ENCODE measurements at regions not wholly inside any gene's neighbourhood (a gene's known extent, or its start where the extent isn't known, plus 50 kb on each side); places are given as distances from the start of the nearest gene placed in this dataset.

- H3K27me3 ChIP-seq (ENCODE audit: control insufficient read depth in 2 of 2, insufficient read depth in 2 of 2, low read length in 2 of 2), result peaks cover 0 to 4% of the 10 kb centered on the region in 2 experiments
- BruUV-seq (replicated peaks), result no TSS peak
- no peak overlapping the region for H3K9ac ChIP-seq (replicated peaks; ENCODE audit: extremely low read depth, insufficient read depth, low read length)
- no peaks in the 10 kb centered on the region for H3K9me1 ChIP-seq (replicated peaks; ENCODE audit: control insufficient read depth, extremely low read depth, insufficient read depth, low read length)
- dilution Hi-C loops (cut with MboI; ENCODE audit: extremely low pct_ligation_motif_present, low sequenced_read_pairs) (no loop called here), intact Hi-C loops (cut with micrococcal nuclease) (no loop called here)
- CTCF ChIA-PET, result interaction anchor here (1.0 to 1.4 kb wide), 3 partner anchors 9 to 192 kb away, joined by 3 to 6 read pairs (median 3); no protein-coding TSS in a partner anchor
- H3K4me2 ChIP-seq (ENCODE audit: insufficient read depth, low read length), result no peak overlapping the region
- H3K9me3 ChIP-seq (replicated peaks; ENCODE audit: control insufficient read depth, insufficient read depth, low read length), result no peaks in the 10 kb centered on the region
- no peak overlapping the region for H3K4me3 ChIP-seq (replicated peaks in 1 of 3; ENCODE audit: insufficient read depth in 1 of 3, low read depth in 1 of 3, low read length in 3 of 3)
- DNase-seq (ENCODE audit: low read depth, low spot score) (no peak), FAIRE-seq (no peak)
- TF ChIP-seq JUN (IDR thresholded peaks at IDR 0.05; ENCODE audit: borderline replicate concordance, insufficient read depth, insufficient read length, low read depth) (no peak), POLR2A (IDR thresholded peaks at IDR 0.05; ENCODE audit: low read depth, low read length) (no peak), EZH2 (IDR thresholded peaks at IDR 0.05; ENCODE audit: borderline replicate concordance, low read depth, low read length, severe bottlenecking) (no peak), FOS (IDR thresholded peaks at IDR 0.05; ENCODE audit: borderline replicate concordance, insufficient read depth, low read length) (no peak), POLR2AphosphoS5 (IDR thresholded peaks at IDR 0.05; ENCODE audit: insufficient read depth, low read depth, low read length) (no peak), MAX (IDR thresholded peaks at IDR 0.05; ENCODE audit: insufficient read depth, insufficient read length) (no peak), MYC (IDR thresholded peaks at IDR 0.05; ENCODE audit: low read depth, low read length) (no peak)
- no peak overlapping the region for H2AFZ ChIP-seq (ENCODE audit: low read depth, low read length)
- no peaks in the 10 kb centered on the region for H4K20me1 ChIP-seq (replicated peaks; ENCODE audit: control insufficient read depth, extremely low read depth, insufficient read depth, low read length)
- H3K4me1 ChIP-seq (ENCODE audit: control insufficient read depth, extremely low read depth, insufficient read depth, low read length), result no peaks in the 10 kb centered on the region
- H3K79me2 ChIP-seq (ENCODE audit: control insufficient read depth, insufficient read depth, low read length), result no peaks in the 10 kb centered on the region
- H3K36me3 ChIP-seq (ENCODE audit: control insufficient read depth in 2 of 2, extremely low read depth in 1 of 2, insufficient read depth in 2 of 2, low read length in 2 of 2), result no peaks in the 10 kb centered on the region
- no peak overlapping the region for H3K27ac ChIP-seq (ENCODE audit: insufficient read depth, low read depth, low read length)
- POLR2A ChIA-PET, result no interaction called here
These were observed 92.2 kb upstream of the INTU start for GRCh38 chr4:127540497-127541025.

DNA sequence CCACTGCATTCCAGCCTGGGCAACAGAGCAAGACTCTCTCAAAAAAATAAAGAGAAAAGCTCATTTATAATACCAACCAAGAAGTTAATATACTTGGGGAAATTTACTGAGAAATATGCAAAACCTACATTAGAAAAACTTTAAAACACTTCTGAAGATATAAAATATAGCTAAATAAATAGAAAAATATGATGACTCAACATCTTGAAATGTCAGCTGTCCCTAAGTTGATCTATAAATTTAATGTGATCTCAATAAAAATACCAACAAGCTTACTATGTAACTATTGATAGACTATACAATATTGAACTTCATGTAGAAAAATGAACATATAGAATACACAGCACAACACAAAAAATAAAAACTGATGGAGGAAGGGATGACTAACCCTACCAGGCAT, 87.5 kb upstream of the INTU start:
- no peaks in the 10 kb centered on the region for H3K79me2 ChIP-seq (ENCODE audit: control insufficient read depth, insufficient read depth, low read length)
- no peaks in the 10 kb centered on the region for H3K36me3 ChIP-seq (ENCODE audit: control insufficient read depth in 2 of 2, extremely low read depth in 1 of 2, insufficient read depth in 2 of 2, low read length in 2 of 2)
- H3K4me3 ChIP-seq (replicated peaks in 1 of 3; ENCODE audit: insufficient read depth in 1 of 3, low read depth in 1 of 3, low read length in 3 of 3), result no peak overlapping the region
- no peaks in the 10 kb centered on the region for H4K20me1 ChIP-seq (replicated peaks; ENCODE audit: control insufficient read depth, extremely low read depth, insufficient read depth, low read length)
- no peak overlapping the region for H3K27ac ChIP-seq (ENCODE audit: insufficient read depth, low read depth, low read length)
- no TSS peak for BruUV-seq (replicated peaks)
- H3K4me2 ChIP-seq (ENCODE audit: insufficient read depth, low read length), result no peak overlapping the region
- no peaks in the 10 kb centered on the region for H3K4me1 ChIP-seq (ENCODE audit: control insufficient read depth, extremely low read depth, insufficient read depth, low read length)
- DNase-seq (ENCODE audit: low read depth, low spot score) (no peak), FAIRE-seq (no peak)
- no peaks in the 10 kb centered on the region for H3K9me1 ChIP-seq (replicated peaks; ENCODE audit: control insufficient read depth, extremely low read depth, insufficient read depth, low read length)
- peaks cover 0 to 2% of the 10 kb centered on the region in 2 experiments for H3K27me3 ChIP-seq (ENCODE audit: control insufficient read depth in 2 of 2, insufficient read depth in 2 of 2, low read length in 2 of 2)
- intact Hi-C loops (cut with micrococcal nuclease) (no loop called here), dilution Hi-C loops (cut with MboI; ENCODE audit: extremely low pct_ligation_motif_present, low sequenced_read_pairs) (no loop called here)
- ChIA-PET POLR2A (no interaction called here), CTCF (no interaction called here)
- TF ChIP-seq POLR2AphosphoS5 (IDR thresholded peaks at IDR 0.05; ENCODE audit: insufficient read depth, low read depth, low read length) (no peak), MYC (IDR thresholded peaks at IDR 0.05; ENCODE audit: low read depth, low read length) (no peak), EZH2 (IDR thresholded peaks at IDR 0.05; ENCODE audit: borderline replicate concordance, low read depth, low read length, severe bottlenecking) (no peak), CTCF (IDR thresholded peaks at IDR 0.05; ENCODE audit: extremely low read depth in 1 of 2, insufficient read depth in 1 of 2, low read depth in 1 of 2, low read length in 2 of 2) (no peak), GATA2 (IDR thresholded peaks at IDR 0.05; ENCODE audit: insufficient read depth, insufficient read length, low read depth, low read length) (no peak), POLR2A (IDR thresholded peaks at IDR 0.05; ENCODE audit: low read depth, low read length) (no peak), MAX (IDR thresholded peaks at IDR 0.05; ENCODE audit: insufficient read depth, insufficient read length) (no peak), JUN (IDR thresholded peaks at IDR 0.05; ENCODE audit: borderline replicate concordance, insufficient read depth, insufficient read length, low read depth) (no peak), FOS (IDR thresholded peaks at IDR 0.05; ENCODE audit: borderline replicate concordance, insufficient read depth, low read length) (no peak)
- H3K9ac ChIP-seq (replicated peaks; ENCODE audit: extremely low read depth, insufficient read depth, low read length), result no peak overlapping the region
- no peaks in the 10 kb centered on the region for H3K9me3 ChIP-seq (replicated peaks; ENCODE audit: control insufficient read depth, insufficient read depth, low read length)
- no peak overlapping the region for H2AFZ ChIP-seq (ENCODE audit: low read depth, low read length)
